Smooth muscle cell (in vitro differentiated cells): ENCODE measurements at regions not wholly inside any gene's neighbourhood (a gene's known extent, or its start where the extent isn't known, plus 50 kb on each side); places are given as distances from the start of the nearest gene placed in this dataset.

ENCODE experiments used
- DNase-seq: peaks from one replicate; lab custom pipeline; 2025; ENCODE audit not compliant: unreplicated experiment; lab: John Stamatoyannopoulos, UW
- H2AFZ ChIP-seq: fragments of 200-600 bp; sonication (generic); 2 replicates; pipeline ENCODE4 v1.6.0; 2016; ENCODE audit warnings: antibody characterized with exemption, low read depth, mild to moderate bottlenecking
- H3F3A ChIP-seq: fragments of 200-600 bp; sonication (generic); 2 replicates; pipeline ENCODE4 v1.6.0; 2017; ENCODE audit warnings: antibody characterized with exemption, low read depth
- H3K27ac ChIP-seq: fragments of 200-600 bp; sonication (generic); 2 replicates; pipeline ENCODE4 v1.5.1; 2016; ENCODE audit warnings: low read depth, mild to moderate bottlenecking
- H3K27me3 ChIP-seq: fragments of 200-600 bp; sonication (generic); 2 replicates; pipeline ENCODE4 v1.6.1; 2016; ENCODE audit warnings: low read depth, mild to moderate bottlenecking
- H3K36me3 ChIP-seq: fragments of 200-600 bp; sonication (generic); 2 replicates; pipeline ENCODE4 v1.5.1; 2016; ENCODE audit warnings: low read depth
- H3K4me1 ChIP-seq: fragments of 200-600 bp; sonication (generic); 2 replicates; pipeline ENCODE4 v1.5.1; 2016; ENCODE audit warnings: low read depth
- H3K4me2 ChIP-seq: fragments of 200-600 bp; sonication (generic); 2 replicates; pipeline ENCODE4 v1.6.0; 2016; ENCODE audit warnings: mild to moderate bottlenecking
- H3K4me3 ChIP-seq: fragments of 200-600 bp; sonication (generic); 2 replicates; pipeline ENCODE4 v1.5.1; 2016; ENCODE audit warnings: mild to moderate bottlenecking
- H3K79me2 ChIP-seq: fragments of 200-600 bp; sonication (generic); 2 replicates; pipeline ENCODE4 v1.6.0; 2016; ENCODE audit warnings: low read depth, mild to moderate bottlenecking
- H3K9ac ChIP-seq: fragments of 200-600 bp; sonication (generic); 2 replicates; pipeline ENCODE4 v1.6.0; 2016; ENCODE audit warnings: low read depth
- H3K9me3 ChIP-seq: fragments of 200-600 bp; sonication (generic); replicated peaks from 2 replicates; pipeline ENCODE4 v1.5.1; 2016; ENCODE audit warnings: low read depth
- H4K20me1 ChIP-seq: fragments of 200-600 bp; sonication (generic); 2 replicates; pipeline ENCODE4 v1.6.0; 2016; ENCODE audit warnings: low read depth
- WGBS: methylation state at CpG from one replicate; pipeline ENCODE4 v1.1.7; 2016; ENCODE audit warnings: low lambda C conversion rate; 5-methylcytosine and 5-hydroxymethylcytosine counted together
- TF ChIP-seq, protein P1 (sequence below): fragments of 200-600 bp; sonication (generic); IDR thresholded peaks from 2 replicates; pipeline ENCODE4 v1.5.1; 2017; ENCODE audit warnings: borderline replicate concordance, mild to moderate bottlenecking, antibody characterized with exemption; ENCODE audit not compliant: insufficient read depth, poor library complexity, severe bottlenecking

DNA sequence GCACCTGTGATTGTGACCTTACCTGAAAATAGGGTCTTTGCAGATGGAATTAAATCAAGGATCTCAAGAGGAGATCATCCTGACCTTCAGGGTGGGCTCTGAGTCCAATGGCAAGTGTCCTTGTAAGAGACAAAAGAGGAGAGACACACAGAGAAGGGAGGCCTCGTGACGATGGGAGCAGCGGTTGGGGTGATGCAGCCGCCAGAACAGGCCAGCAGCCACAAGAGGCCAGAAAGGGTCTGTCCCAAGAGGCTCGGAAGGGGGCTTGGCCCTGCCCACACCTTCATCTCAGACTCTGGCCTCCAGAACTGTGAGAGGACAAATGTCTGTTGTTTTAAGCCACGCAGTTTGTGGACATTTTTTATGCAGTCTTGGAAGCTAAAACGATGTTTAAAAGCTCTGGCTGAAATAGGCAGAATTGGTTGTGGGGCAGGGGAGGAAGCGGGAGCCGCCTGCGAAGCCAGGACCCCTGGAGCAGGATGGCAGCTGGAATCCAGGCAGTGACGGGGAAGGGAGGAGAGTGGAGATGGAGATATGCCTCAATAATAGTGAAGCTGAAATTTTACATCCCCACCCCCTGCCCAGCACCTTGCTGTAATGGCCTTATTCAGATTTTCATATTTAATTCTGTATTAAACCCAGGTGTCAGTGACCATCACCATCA, 216.4 kb downstream of the ANKRD60 start:
- 91% methylated on average over 11 of the region's 11 CpGs for WGBS
- H2AFZ ChIP-seq: no peak overlapping the region
- no peaks in the 10 kb centered on the region for H3K79me2 ChIP-seq
- no peaks in the 10 kb centered on the region for H3K9me3 ChIP-seq
- H3K9ac ChIP-seq: no peak overlapping the region
- H3F3A ChIP-seq: no peaks in the 10 kb centered on the region
- no peaks in the 10 kb centered on the region for H3K36me3 ChIP-seq
- no peak overlapping the region for H3K4me2 ChIP-seq
- H3K4me1 ChIP-seq: no peaks in the 10 kb centered on the region
- no peak for DNase-seq
- TF ChIP-seq, protein P1, sequence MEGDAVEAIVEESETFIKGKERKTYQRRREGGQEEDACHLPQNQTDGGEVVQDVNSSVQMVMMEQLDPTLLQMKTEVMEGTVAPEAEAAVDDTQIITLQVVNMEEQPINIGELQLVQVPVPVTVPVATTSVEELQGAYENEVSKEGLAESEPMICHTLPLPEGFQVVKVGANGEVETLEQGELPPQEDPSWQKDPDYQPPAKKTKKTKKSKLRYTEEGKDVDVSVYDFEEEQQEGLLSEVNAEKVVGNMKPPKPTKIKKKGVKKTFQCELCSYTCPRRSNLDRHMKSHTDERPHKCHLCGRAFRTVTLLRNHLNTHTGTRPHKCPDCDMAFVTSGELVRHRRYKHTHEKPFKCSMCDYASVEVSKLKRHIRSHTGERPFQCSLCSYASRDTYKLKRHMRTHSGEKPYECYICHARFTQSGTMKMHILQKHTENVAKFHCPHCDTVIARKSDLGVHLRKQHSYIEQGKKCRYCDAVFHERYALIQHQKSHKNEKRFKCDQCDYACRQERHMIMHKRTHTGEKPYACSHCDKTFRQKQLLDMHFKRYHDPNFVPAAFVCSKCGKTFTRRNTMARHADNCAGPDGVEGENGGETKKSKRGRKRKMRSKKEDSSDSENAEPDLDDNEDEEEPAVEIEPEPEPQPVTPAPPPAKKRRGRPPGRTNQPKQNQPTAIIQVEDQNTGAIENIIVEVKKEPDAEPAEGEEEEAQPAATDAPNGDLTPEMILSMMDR: no peak
- H3K4me3 ChIP-seq: no peak overlapping the region
- H3K27me3 ChIP-seq: no peaks in the 10 kb centered on the region
- H4K20me1 ChIP-seq: no peaks in the 10 kb centered on the region
- H3K27ac ChIP-seq: no peak overlapping the region

DNA sequence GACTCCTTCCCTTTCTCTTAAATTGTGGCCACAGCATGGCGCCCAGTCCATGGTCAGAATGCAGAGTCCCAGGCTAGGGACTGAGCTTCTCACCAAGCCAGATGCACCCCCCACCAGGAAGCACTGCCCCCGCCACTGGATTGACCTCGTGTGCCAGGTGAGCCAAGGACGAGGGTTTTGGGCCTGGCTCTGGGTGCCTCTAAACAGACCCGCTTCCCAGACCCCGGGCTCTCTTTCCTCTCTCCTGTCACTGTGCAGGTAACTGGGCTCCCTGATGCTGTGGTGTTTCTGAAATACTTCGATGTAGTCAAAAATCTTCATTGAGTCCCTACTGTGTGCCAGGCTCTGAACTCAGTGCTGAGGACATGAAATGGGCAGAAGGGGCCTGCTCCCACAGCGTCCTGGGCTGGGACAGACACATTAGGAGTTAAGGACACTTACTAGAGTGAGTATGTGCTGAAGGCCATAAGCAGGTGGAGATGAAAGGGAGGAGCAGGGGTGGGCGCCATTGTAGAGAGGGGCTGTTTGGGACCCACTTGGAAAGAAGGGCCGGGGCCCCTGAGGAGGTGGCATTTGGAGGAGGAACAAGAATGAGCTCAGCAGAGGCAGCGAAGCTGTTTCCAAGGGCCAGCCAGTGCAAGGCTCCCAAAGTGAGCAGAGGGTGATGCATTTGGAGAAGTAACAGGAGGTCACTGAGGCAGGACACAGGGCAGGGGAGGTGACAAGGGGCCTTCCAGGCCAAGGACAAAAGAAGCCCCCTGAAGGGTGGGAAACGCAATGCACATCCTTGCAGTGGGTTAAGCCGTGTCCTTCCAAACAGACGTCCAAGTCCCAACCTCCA, 217.1 kb downstream of the ANKRD60 start:
- no peaks in the 10 kb centered on the region for H3K79me2 ChIP-seq
- H3K36me3 ChIP-seq: no peaks in the 10 kb centered on the region
- no peaks in the 10 kb centered on the region for H4K20me1 ChIP-seq
- H3K9ac ChIP-seq: no peak overlapping the region
- no peak overlapping the region for H3K4me3 ChIP-seq
- H3K9me3 ChIP-seq: no peaks in the 10 kb centered on the region
- no peaks in the 10 kb centered on the region for H3K4me1 ChIP-seq
- no peaks in the 10 kb centered on the region for H3F3A ChIP-seq
- WGBS: 95% methylated on average over 14 of the region's 14 CpGs
- TF ChIP-seq, protein P1: no peak
- DNase-seq: no peak
- no peaks in the 10 kb centered on the region for H3K27me3 ChIP-seq
- H3K27ac ChIP-seq: no peak overlapping the region
- no peak overlapping the region for H2AFZ ChIP-seq
- no peak overlapping the region for H3K4me2 ChIP-seq

DNA sequence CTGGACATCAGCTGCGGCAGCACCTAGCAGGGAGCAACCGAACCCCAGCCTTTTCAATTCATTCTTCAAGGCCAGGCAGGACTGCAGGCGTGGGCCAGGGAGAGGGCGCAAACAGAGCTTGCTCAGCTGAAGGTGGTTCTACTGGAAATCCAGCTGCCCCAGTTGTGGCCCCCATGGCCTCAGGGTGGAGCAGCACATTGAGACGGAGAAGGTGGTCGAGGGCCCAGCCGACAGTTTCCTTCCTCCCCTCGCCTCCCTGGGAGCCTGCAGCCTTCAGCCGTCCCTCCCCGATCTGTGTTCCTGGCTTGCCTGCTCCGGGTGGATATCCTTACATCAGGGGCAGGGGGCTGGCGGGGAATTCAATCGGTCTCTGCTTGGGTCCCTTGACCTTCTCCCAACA, 217.8 kb downstream of the ANKRD60 start:
- H3K4me2 ChIP-seq: no peak overlapping the region
- H3K4me1 ChIP-seq: no peaks in the 10 kb centered on the region
- no peaks in the 10 kb centered on the region for H4K20me1 ChIP-seq
- H3K4me3 ChIP-seq: no peak overlapping the region
- WGBS: 95% methylated on average over 12 of the region's 13 CpGs
- no peaks in the 10 kb centered on the region for H3K36me3 ChIP-seq
- H3K79me2 ChIP-seq: no peaks in the 10 kb centered on the region
- no peak overlapping the region for H2AFZ ChIP-seq
- TF ChIP-seq, protein P1: no peak
- H3K27ac ChIP-seq: no peak overlapping the region
- no peak for DNase-seq
- no peaks in the 10 kb centered on the region for H3K27me3 ChIP-seq
- H3K9ac ChIP-seq: no peak overlapping the region
- H3F3A ChIP-seq: no peaks in the 10 kb centered on the region
- no peaks in the 10 kb centered on the region for H3K9me3 ChIP-seq
